Endothelial cell of umbilical vein (primary cell): ENCODE measurements at regions not wholly inside any gene's neighbourhood (a gene's known extent, or its start where the extent isn't known, plus 50 kb on each side); places are given as distances from the start of the nearest gene placed in this dataset.
A peak's percentile ranks its signal among the peaks of the same experiment; 100 is the strongest.

Source experiments
- BruUV-seq: library from RNA; stranded (reverse); fragments of 400-500 nt; replicated peaks from 2 replicates; lab custom pipeline; 2021; lab: Mats Ljungman, UMichigan
- CTCF ChIA-PET: fragments of 300-600, 350-600 bp; sonication (Branson Sonifier 250); formaldehyde crosslinking; loops from one replicate; lab custom pipeline; 2021; ENCODE audit warnings: antibody characterized with exemption, inconsistent platforms; lab: Charles Lee
- POLR2A ChIA-PET: fragments of 300-600, 350-600 bp; sonication (Branson Sonifier 250); formaldehyde crosslinking; loops from one replicate; lab custom pipeline; 2021; ENCODE audit warnings: antibody characterized with exemption, inconsistent platforms; lab: Charles Lee
- DNase-seq: peaks from one replicate; pipeline ENCODE4 v3.0.0-alpha.2; 2011; ENCODE audit warnings: low read depth, low spot score
- FAIRE-seq: peaks from 2 replicates; lab custom pipeline; 2011; peaks lifted over from hg19 to GRCh38; lab: Jason Lieb, UNC
- H2AFZ ChIP-seq: 2 replicates; pipeline ENCODE4 v1.6.0; 2012; ENCODE audit warnings: low read depth, low read length, control low read depth, inconsistent platforms
- H3K27ac ChIP-seq: 2 replicates; pipeline ENCODE4 v1.5.1; 2011; ENCODE audit warnings: low read depth, mild to moderate bottlenecking, control low read depth, low read length, moderate library complexity; ENCODE audit not compliant: insufficient read depth
- H3K27me3 ChIP-seq, 2 experiments: 2 replicates each; pipeline versions ENCODE4 v1.6.0 to v1.6.1; 2011; ENCODE audit warnings: low read length in 2 of 2, mixed read lengths in 1 of 2; ENCODE audit not compliant: control insufficient read depth in 2 of 2, insufficient read depth in 2 of 2
- H3K36me3 ChIP-seq, 2 experiments: 2 replicates in 1 of 2; 3 replicates in 1 of 2; pipeline ENCODE4 v1.5.1; 2011; ENCODE audit warnings: low read length in 2 of 2, mild to moderate bottlenecking in 1 of 2, moderate library complexity in 1 of 2; ENCODE audit not compliant: control insufficient read depth in 2 of 2, insufficient read depth in 2 of 2; ENCODE audit errors: extremely low read depth in 1 of 2
- H3K4me1 ChIP-seq: 3 replicates; pipeline ENCODE4 v1.5.1; 2011; ENCODE audit warnings: mild to moderate bottlenecking, low read length; ENCODE audit not compliant: control insufficient read depth, insufficient read depth; ENCODE audit errors: extremely low read depth
- H3K4me2 ChIP-seq: 2 replicates; pipeline ENCODE4 v1.6.1; 2011; ENCODE audit warnings: low read length, control low read depth, mixed read lengths; ENCODE audit not compliant: insufficient read depth
- H3K4me3 ChIP-seq, 3 experiments: fragments of 200-600 bp in 1 of 3; sonication (generic), shearing (Covaris generic) in 1 of 3; replicated peaks in 1 of 3; 2 replicates each; pipeline ENCODE4 v1.5.1; 2011 to 2016; ENCODE audit warnings: control low read depth in 3 of 3, low read length in 3 of 3, mild to moderate bottlenecking in 2 of 3, inconsistent platforms in 1 of 3, low read depth in 1 of 3, moderate library complexity in 1 of 3; ENCODE audit not compliant: insufficient read depth in 1 of 3
- H3K79me2 ChIP-seq: 2 replicates; pipeline ENCODE4 v1.6.0; 2012; ENCODE audit warnings: low read length, inconsistent platforms; ENCODE audit not compliant: control insufficient read depth, insufficient read depth
- H3K9ac ChIP-seq: replicated peaks from 2 replicates; pipeline ENCODE3; 2011; ENCODE audit warnings: low read length, control low read depth; ENCODE audit not compliant: insufficient read depth; ENCODE audit errors: extremely low read depth
- H3K9me1 ChIP-seq: replicated peaks from 3 replicates; pipeline ENCODE4 v1.6.0; 2011; ENCODE audit warnings: mild to moderate bottlenecking, low read length; ENCODE audit not compliant: control insufficient read depth, insufficient read depth; ENCODE audit errors: extremely low read depth
- H3K9me3 ChIP-seq: replicated peaks from 2 replicates; pipeline ENCODE4 v1.5.1; 2012; ENCODE audit warnings: low read length, inconsistent platforms; ENCODE audit not compliant: control insufficient read depth, insufficient read depth
- H4K20me1 ChIP-seq: replicated peaks from 2 replicates; pipeline ENCODE3; 2011; ENCODE audit warnings: mild to moderate bottlenecking, low read length; ENCODE audit not compliant: control insufficient read depth, insufficient read depth; ENCODE audit errors: extremely low read depth
- EZH2 ChIP-seq: IDR thresholded peaks from 2 replicates; pipeline ENCODE4 v1.6.1; 2012; ENCODE audit warnings: borderline replicate concordance, low read depth, mild to moderate bottlenecking, moderate library complexity, low read length, inconsistent platforms; ENCODE audit not compliant: severe bottlenecking
- MYC ChIP-seq: IDR thresholded peaks from one replicate; pipeline ENCODE4 v1.6.1; 2011; ENCODE audit warnings: mild to moderate bottlenecking, low read depth, low read length
- POLR2A ChIP-seq: IDR thresholded peaks from 2 replicates; pipeline ENCODE4 v1.6.1; 2012; ENCODE audit warnings: low read depth, mild to moderate bottlenecking, control low read depth, low read length
- POLR2AphosphoS5 ChIP-seq: IDR thresholded peaks from 2 replicates; pipeline ENCODE4 v1.6.1; 2012; ENCODE audit warnings: low read depth, mild to moderate bottlenecking, control low read depth, low read length, moderate library complexity; ENCODE audit not compliant: insufficient read depth
- dilution Hi-C: fragments of 300-500 bp; cut with MboI; formaldehyde crosslinking; loops from one replicate; pipeline ENCODE4 v1.15.0; 2019; ENCODE audit warnings: low sequenced_read_pairs; ENCODE audit not compliant: extremely low pct_ligation_motif_present
- intact Hi-C: fragments of 100-400 bp; cut with micrococcal nuclease; formaldehyde crosslinking; loops from one replicate; pipeline ENCODE4 v1.10.0; 2022
- TF ChIP-seq, protein P1 (sequence below), 2 donors: IDR thresholded peaks; 1 replicate in 1 of 2; 2 replicates in 1 of 2; pipeline ENCODE4 v1.5.1; 2011; ENCODE audit warnings: low read length in 2 of 2, mild to moderate bottlenecking in 2 of 2, moderate library complexity in 2 of 2, control low read depth in 1 of 2, inconsistent platforms in 1 of 2, low read depth in 1 of 2; ENCODE audit not compliant: insufficient read depth in 1 of 2; ENCODE audit errors: extremely low read depth in 1 of 2

DNA sequence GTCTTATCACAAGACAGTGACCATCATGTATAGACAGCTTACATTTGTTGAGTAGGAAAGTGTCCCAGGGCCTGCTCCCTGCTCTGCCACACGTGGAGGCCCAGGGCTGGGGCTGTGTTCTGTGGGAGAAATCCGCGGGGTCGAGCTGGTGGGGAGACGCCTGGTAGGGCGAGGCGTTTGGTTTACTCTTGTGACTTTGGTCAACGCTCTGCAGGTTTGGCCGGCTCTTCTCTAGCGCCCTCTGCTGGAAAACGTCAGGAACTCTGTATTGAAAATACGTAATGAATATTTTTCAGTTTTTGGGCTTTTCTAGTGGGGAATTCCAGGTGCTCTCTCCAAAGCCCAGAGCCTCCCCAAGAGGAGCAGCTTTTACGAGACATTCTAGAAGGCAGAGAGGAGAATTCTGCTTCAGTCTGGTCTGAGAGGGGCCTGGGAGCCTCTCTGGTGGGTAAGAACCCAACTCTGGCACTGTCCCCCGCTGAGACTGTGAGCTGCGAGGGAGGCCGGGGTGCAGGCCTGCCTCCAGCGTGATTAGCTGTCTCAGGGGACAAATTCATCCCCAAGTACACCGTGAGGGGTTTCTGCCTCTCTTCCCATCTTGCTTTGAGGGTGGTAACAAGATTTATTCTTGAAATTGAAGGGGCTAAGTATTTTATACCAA lies 112.6 kb upstream of the RALGAPA2 start:
- dilution Hi-C loops = no loop called here
- no TSS peak for BruUV-seq
- TF ChIP-seq POLR2AphosphoS5 (no peak), MYC (no peak), EZH2 (no peak), POLR2A (no peak)
- TF ChIP-seq, protein P1, sequence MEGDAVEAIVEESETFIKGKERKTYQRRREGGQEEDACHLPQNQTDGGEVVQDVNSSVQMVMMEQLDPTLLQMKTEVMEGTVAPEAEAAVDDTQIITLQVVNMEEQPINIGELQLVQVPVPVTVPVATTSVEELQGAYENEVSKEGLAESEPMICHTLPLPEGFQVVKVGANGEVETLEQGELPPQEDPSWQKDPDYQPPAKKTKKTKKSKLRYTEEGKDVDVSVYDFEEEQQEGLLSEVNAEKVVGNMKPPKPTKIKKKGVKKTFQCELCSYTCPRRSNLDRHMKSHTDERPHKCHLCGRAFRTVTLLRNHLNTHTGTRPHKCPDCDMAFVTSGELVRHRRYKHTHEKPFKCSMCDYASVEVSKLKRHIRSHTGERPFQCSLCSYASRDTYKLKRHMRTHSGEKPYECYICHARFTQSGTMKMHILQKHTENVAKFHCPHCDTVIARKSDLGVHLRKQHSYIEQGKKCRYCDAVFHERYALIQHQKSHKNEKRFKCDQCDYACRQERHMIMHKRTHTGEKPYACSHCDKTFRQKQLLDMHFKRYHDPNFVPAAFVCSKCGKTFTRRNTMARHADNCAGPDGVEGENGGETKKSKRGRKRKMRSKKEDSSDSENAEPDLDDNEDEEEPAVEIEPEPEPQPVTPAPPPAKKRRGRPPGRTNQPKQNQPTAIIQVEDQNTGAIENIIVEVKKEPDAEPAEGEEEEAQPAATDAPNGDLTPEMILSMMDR (IDR thresholded peaks at IDR 0.05; ENCODE audit: extremely low read depth in 1 of 2, insufficient read depth in 1 of 2, low read depth in 1 of 2, low read length in 2 of 2) = peak; percentile 71 to 78
- no peaks in the 10 kb centered on the region for H4K20me1 ChIP-seq
- ChIA-PET POLR2A (no interaction called here), CTCF (interaction anchor here (0.5 to 7.0 kb wide), 55 partner anchors 9 to 680 kb away, joined by 3 to 78 read pairs (median 4); partner anchors contain the start of gene RALGAPA2)
- no peak overlapping the region for H3K27ac ChIP-seq
- no peaks in the 10 kb centered on the region for H3K79me2 ChIP-seq
- DNase-seq (peak; percentile 64), FAIRE-seq (peak; percentile 74)
- H3K36me3 ChIP-seq = no peaks in the 10 kb centered on the region
- intact Hi-C loops = loop anchor here (1.0 to 10.0 kb wide), 6 partner anchors 72 to 460 kb away; partner anchors contain the start of genes INSM1 and RALGAPA2
- H2AFZ ChIP-seq = peak overlapping the region; percentile 61
- no peaks in the 10 kb centered on the region for H3K9me1 ChIP-seq
- H3K4me3 ChIP-seq = no peak overlapping the region
- peaks cover 2% of the 10 kb centered on the region for H3K4me1 ChIP-seq
- H3K4me2 ChIP-seq = no peak overlapping the region
- H3K9me3 ChIP-seq = no peaks in the 10 kb centered on the region
- H3K9ac ChIP-seq = no peak overlapping the region
- H3K27me3 ChIP-seq = peaks cover 0 to 14% of the 10 kb centered on the region in 2 experiments
